H9 (cell line): ENCODE measurements at regions not wholly inside any gene's neighbourhood (a gene's known extent, or its start where the extent isn't known, plus 50 kb on each side); places are given as distances from the start of the nearest gene placed in this dataset.

Experiments used
- DNase-seq: peaks from one replicate; pipeline ENCODE4 v3.0.0-alpha.2; 2017
- H2AFZ ChIP-seq: one replicate; pipeline ENCODE4 v1.6.1; 2013; ENCODE audit warnings: mild to moderate bottlenecking, low read length, control low read depth, moderate library complexity
- H2AK5ac ChIP-seq: 2 replicates; pipeline ENCODE4 v1.6.1; 2013; ENCODE audit warnings: low read length, control low read depth, mixed read lengths; ENCODE audit not compliant: insufficient read length
- H2BK120ac ChIP-seq: one replicate; pipeline ENCODE4 v1.6.1; 2013; ENCODE audit warnings: low read depth, mild to moderate bottlenecking, low read length, control low read depth, inconsistent platforms; ENCODE audit not compliant: poor library complexity, severe bottlenecking
- H2BK12ac ChIP-seq: 2 replicates; pipeline ENCODE4 v1.6.1; 2013; ENCODE audit warnings: low read length, control low read depth, mixed read lengths, low read depth; ENCODE audit not compliant: insufficient read length
- H2BK15ac ChIP-seq: 2 replicates; pipeline ENCODE4 v1.6.1; 2013; ENCODE audit warnings: low read depth, low read length, control low read depth
- H2BK20ac ChIP-seq: one replicate; pipeline ENCODE4 v1.6.1; 2013; ENCODE audit warnings: low read depth, mild to moderate bottlenecking, low read length, control low read depth, inconsistent platforms; ENCODE audit not compliant: poor library complexity, severe bottlenecking
- H2BK5ac ChIP-seq: 2 replicates; pipeline ENCODE4 v1.6.1; 2013; ENCODE audit warnings: low read length, control low read depth, mixed read lengths; ENCODE audit not compliant: insufficient read length
- H3K14ac ChIP-seq: 2 replicates; pipeline ENCODE4 v1.6.1; 2013; ENCODE audit warnings: low read length, control low read depth; ENCODE audit not compliant: insufficient read depth
- H3K18ac ChIP-seq: 2 replicates; pipeline ENCODE4 v1.6.1; 2013; ENCODE audit warnings: low read depth, mild to moderate bottlenecking, mixed read lengths, low read length, control low read depth; ENCODE audit not compliant: insufficient read length
- H3K23ac ChIP-seq: 2 replicates; pipeline ENCODE4 v1.6.1; 2013; ENCODE audit warnings: low read length, control low read depth, mixed read lengths, low read depth; ENCODE audit not compliant: insufficient read length
- H3K23me2 ChIP-seq: 2 replicates; pipeline ENCODE4 v1.6.1; 2013; ENCODE audit warnings: low read depth, mild to moderate bottlenecking, mixed read lengths, low read length, control low read depth; ENCODE audit not compliant: insufficient read length, poor library complexity, severe bottlenecking
- H3K27ac ChIP-seq: 2 replicates; pipeline ENCODE4 v1.5.1; 2013; ENCODE audit warnings: low read length, control low read depth, mixed read lengths, low read depth; ENCODE audit not compliant: insufficient read length
- H3K27me3 ChIP-seq: 2 replicates; pipeline ENCODE4 v1.6.1; 2013; ENCODE audit warnings: low read length, control low read depth, inconsistent platforms; ENCODE audit not compliant: insufficient read depth
- H3K4ac ChIP-seq: 2 replicates; pipeline ENCODE4 v1.6.1; 2013; ENCODE audit warnings: low read depth, mild to moderate bottlenecking, control low read depth, inconsistent platforms, low read length, moderate library complexity
- H3K4me1 ChIP-seq: 2 replicates; pipeline ENCODE4 v1.6.1; 2013; ENCODE audit warnings: low read length, control low read depth, inconsistent platforms; ENCODE audit not compliant: insufficient read depth
- H3K4me2 ChIP-seq: 2 replicates; pipeline ENCODE4 v1.6.1; 2013; ENCODE audit warnings: low read length, control low read depth, mixed read lengths; ENCODE audit not compliant: insufficient read length, insufficient read depth
- H3K56ac ChIP-seq: 2 replicates; pipeline ENCODE4 v1.6.1; 2013; ENCODE audit warnings: low read depth, mild to moderate bottlenecking, mixed read lengths, low read length, control low read depth; ENCODE audit not compliant: insufficient read length
- H3K79me1 ChIP-seq: 2 replicates; pipeline ENCODE4 v1.6.1; 2013; ENCODE audit warnings: low read depth, mild to moderate bottlenecking, moderate library complexity, low read length, control low read depth, inconsistent platforms; ENCODE audit not compliant: insufficient read depth, poor library complexity, severe bottlenecking
- H3K79me2 ChIP-seq: 2 replicates; pipeline ENCODE4 v1.6.1; 2013; ENCODE audit warnings: low read length, control low read depth, inconsistent platforms; ENCODE audit not compliant: insufficient read depth
- H3K9ac ChIP-seq: 2 replicates; pipeline ENCODE4 v1.6.1; 2013; ENCODE audit warnings: low read length, control low read depth, mixed read lengths; ENCODE audit not compliant: insufficient read length; ENCODE audit errors: extremely low read depth
- H3K9me3 ChIP-seq: one replicate; pipeline ENCODE4 v1.6.1; 2013; ENCODE audit warnings: low read depth, low read length, inconsistent platforms; ENCODE audit not compliant: control insufficient read depth
- H3T11ph ChIP-seq: one replicate; pipeline ENCODE4 v1.6.1; 2013; ENCODE audit warnings: mild to moderate bottlenecking, low read length, control low read depth, inconsistent platforms
- H4K20me1 ChIP-seq: one replicate; pipeline ENCODE4 v1.6.1; 2013; ENCODE audit not compliant: control insufficient read depth, insufficient read length, insufficient read depth
- H4K5ac ChIP-seq: 2 replicates; pipeline ENCODE4 v1.6.1; 2013; ENCODE audit warnings: low read depth, mild to moderate bottlenecking, mixed read lengths, low read length, control low read depth; ENCODE audit not compliant: insufficient read length
- H4K8ac ChIP-seq: replicated peaks from 2 replicates; pipeline ENCODE4 v1.6.1; 2013; ENCODE audit warnings: low read length, control low read depth, mixed read lengths, low read depth; ENCODE audit not compliant: insufficient read length
- H4K91ac ChIP-seq: 2 replicates; pipeline ENCODE4 v1.6.1; 2013; ENCODE audit warnings: low read depth, mild to moderate bottlenecking, moderate library complexity, mixed read lengths, low read length, control low read depth; ENCODE audit not compliant: insufficient read length
- H3K27ac Mint-ChIP-seq, 3 experiments: 2 replicates in 2 of 3; 3 replicates in 1 of 3; pipeline ENCODE4 v1.8.0; 2020 to 2021; ENCODE audit warnings: mixed read lengths in 3 of 3, mild to moderate bottlenecking in 1 of 3, moderate library complexity in 1 of 3
- H3K27me3 Mint-ChIP-seq: 2 replicates; pipeline ENCODE4 v1.8.0; 2021; ENCODE audit warnings: low read depth, mild to moderate bottlenecking, moderate library complexity, mixed read lengths
- H3K36me3 Mint-ChIP-seq, 3 experiments: 2 replicates in 2 of 3; 3 replicates in 1 of 3; pipeline ENCODE4 v1.8.0; 2020 to 2021; ENCODE audit warnings: low read depth in 3 of 3, mixed read lengths in 3 of 3; ENCODE audit not compliant: insufficient read depth in 1 of 3
- H3K4me1 Mint-ChIP-seq, 2 experiments: 2 replicates each; pipeline ENCODE4 v1.8.0; 2020; ENCODE audit warnings: mixed read lengths in 2 of 2
- H3K4me3 Mint-ChIP-seq, 2 experiments: 2 replicates in 1 of 2; 3 replicates in 1 of 2; pipeline ENCODE4 v1.8.0; 2020 to 2021; ENCODE audit warnings: mild to moderate bottlenecking in 2 of 2, mixed read lengths in 2 of 2, moderate library complexity in 1 of 2
- H3K9me3 Mint-ChIP-seq, 2 experiments: 2 replicates in 1 of 2; 3 replicates in 1 of 2; pipeline ENCODE4 v1.8.0; 2020; ENCODE audit warnings: mild to moderate bottlenecking in 2 of 2, mixed read lengths in 2 of 2, moderate library complexity in 1 of 2
- CTCF ChIP-seq: fragments of 200-600 bp; sonication (generic); conservative IDR thresholded peaks from 3 replicates; pipeline ENCODE4 v1.8.0; 2021; ENCODE audit warnings: antibody characterized with exemption, mild to moderate bottlenecking
- WGBS: extraction: QIAGEN DNeasy Blood & Tissue Kit; methylation state at CpG from one replicate; pipeline ENCODE4 v1.1.7; 2013; ENCODE audit warnings: missing lambda C conversion rate, low lambda C conversion rate, mixed read lengths; ENCODE audit not compliant: insufficient read length; ENCODE audit errors: extremely low coverage; 5-methylcytosine and 5-hydroxymethylcytosine counted together

DNA sequence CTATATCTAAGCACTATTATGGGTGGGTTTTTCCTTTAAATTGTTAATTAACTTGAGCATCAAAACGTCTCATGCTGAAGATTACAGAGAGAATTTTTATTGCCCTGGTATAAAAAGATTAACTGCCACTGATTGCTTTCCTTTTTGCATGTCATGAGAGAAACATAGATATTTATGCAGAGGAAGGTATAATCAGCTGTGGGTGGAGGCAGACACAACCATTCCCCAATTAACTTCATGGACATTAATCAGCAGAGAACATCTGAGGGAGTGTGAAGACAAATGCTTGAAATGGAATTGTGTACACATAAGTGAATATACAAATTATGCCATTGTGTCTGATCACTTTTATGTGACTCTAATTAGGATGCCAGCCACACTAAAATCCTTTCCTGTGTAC, 115.2 kb upstream of the CPHXL start:
- Histone ChIP-seq H3K18ac (no peak overlapping the region), H2BK120ac (no peak overlapping the region), H4K5ac (no peak overlapping the region), H3K4ac (no peak overlapping the region), H3T11ph (no peak overlapping the region), H3K27ac (no peak overlapping the region), H2AFZ (no peak overlapping the region), H4K20me1 (no peaks in the 10 kb centered on the region), H3K23ac (no peak overlapping the region), H3K79me1 (no peaks in the 10 kb centered on the region), H3K9ac (no peak overlapping the region), H3K79me2 (no peaks in the 10 kb centered on the region), H3K23me2 (no peaks in the 10 kb centered on the region), H4K91ac (no peak overlapping the region), H2BK5ac (no peak overlapping the region), H2BK12ac (no peak overlapping the region), H4K8ac (no peak overlapping the region), H2AK5ac (no peak overlapping the region), H2BK20ac (no peak overlapping the region), H3K14ac (no peak overlapping the region), H2BK15ac (no peak overlapping the region), H3K27me3 (peaks cover 15% of the 10 kb centered on the region), H3K9me3 (no peaks in the 10 kb centered on the region), H3K56ac (no peak overlapping the region), H3K4me2 (no peak overlapping the region), H3K4me1 (no peaks in the 10 kb centered on the region)
- Mint-ChIP-seq H3K4me1 (peaks cover 2 to 3% of the 10 kb centered on the region in 2 experiments), H3K27ac (no peak overlapping the region), H3K9me3 (no peaks in the 10 kb centered on the region), H3K36me3 (no peaks in the 10 kb centered on the region; a peak in 1 of 7 replicates), H3K27me3 (peaks cover 82% of the 10 kb centered on the region), H3K4me3 (no peak overlapping the region)
- no peak for DNase-seq
- no peak for TF ChIP-seq CTCF
- WGBS: no CpG with 5 or more reads among the region's 1 CpG
